ENCODE measurements at regions not wholly inside any gene's neighbourhood (a gene's known extent, or its start where the extent isn't known, plus 50 kb on each side); places are given as distances from the start of the nearest gene placed in this dataset.

GRCh38 chr3:135473449-135473848 is 492.1 kb upstream of the PPP2R3A start:
- TF ChIP-seq CTCF (IDR thresholded peaks at IDR 0.05) (no peak), POLR2AphosphoS5 (IDR thresholded peaks at IDR 0.05; ENCODE audit: insufficient read depth in 1 of 2, low read depth in 1 of 2) (no peak), POLR2A (IDR thresholded peaks at IDR 0.05) (no peak)
